ENCODE measurements at regions not wholly inside any gene's neighbourhood (a gene's known extent, or its start where the extent isn't known, plus 50 kb on each side); places are given as distances from the start of the nearest gene placed in this dataset.

- Histone ChIP-seq H3K36me3 (ENCODE audit: control insufficient read depth, insufficient read depth, low read length) (no peaks in the 10 kb centered on the region), H3K4me3 (replicated peaks; ENCODE audit: low read depth, low read length) (no peak overlapping the region), H3K27me3 (replicated peaks; ENCODE audit: control insufficient read depth, insufficient read depth, low read length) (no peaks in the 10 kb centered on the region; the same call in none of the 2 replicates)
- DNase-seq (ENCODE audit: extremely low read depth, insufficient read length) = no peak
- TF ChIP-seq CTCF (IDR thresholded peaks at IDR 0.05; ENCODE audit: insufficient read depth, low read length, poor library complexity, severe bottlenecking) = no peak
Measured at GRCh38 chr20:50273601-50274491, 83.2 kb downstream of the CEBPB start.

GRCh38 chr20:50274570-50275430 is 84.2 kb downstream of the CEBPB start:
- Histone ChIP-seq H3K4me3 (replicated peaks; ENCODE audit: low read depth, low read length) (no peak overlapping the region), H3K36me3 (ENCODE audit: control insufficient read depth, insufficient read depth, low read length) (no peaks in the 10 kb centered on the region), H3K27me3 (replicated peaks; ENCODE audit: control insufficient read depth, insufficient read depth, low read length) (no peaks in the 10 kb centered on the region; the same call in none of the 2 replicates)
- DNase-seq (ENCODE audit: extremely low read depth, insufficient read length) = no peak
- TF ChIP-seq CTCF (IDR thresholded peaks at IDR 0.05; ENCODE audit: insufficient read depth, low read length, poor library complexity, severe bottlenecking) = no peak

- no peak for TF ChIP-seq CTCF (IDR thresholded peaks at IDR 0.05; ENCODE audit: insufficient read depth, low read length, poor library complexity, severe bottlenecking)
- DNase-seq (ENCODE audit: extremely low read depth, insufficient read length) = no peak
- Histone ChIP-seq H3K4me3 (replicated peaks; ENCODE audit: low read depth, low read length) (no peak overlapping the region), H3K36me3 (ENCODE audit: control insufficient read depth, insufficient read depth, low read length) (no peaks in the 10 kb centered on the region), H3K27me3 (replicated peaks; ENCODE audit: control insufficient read depth, insufficient read depth, low read length) (no peaks in the 10 kb centered on the region; the same call in 1 of the 2 replicates)
Measured at GRCh38 chr20:50276119-50277063, 85.8 kb downstream of the CEBPB start.

GRCh38 chr20:50277064-50277415 is 86.4 kb downstream of the CEBPB start:
- TF ChIP-seq CTCF (IDR thresholded peaks at IDR 0.05; ENCODE audit: insufficient read depth, low read length, poor library complexity, severe bottlenecking) = no peak
- H3K27me3 ChIP-seq (replicated peaks; ENCODE audit: control insufficient read depth, insufficient read depth, low read length) = no peaks in the 10 kb centered on the region; the same call in 1 of the 2 replicates
- H3K4me3 ChIP-seq (replicated peaks; ENCODE audit: low read depth, low read length) = no peak overlapping the region
- H3K36me3 ChIP-seq (ENCODE audit: control insufficient read depth, insufficient read depth, low read length) = no peaks in the 10 kb centered on the region
- DNase-seq (ENCODE audit: extremely low read depth, insufficient read length) = no peak
